ENCODE measurements at regions not wholly inside any gene's neighbourhood (a gene's known extent, or its start where the extent isn't known, plus 50 kb on each side); places are given as distances from the start of the nearest gene placed in this dataset.

- DNase-seq (ENCODE audit: low read depth): no peak
- TF ChIP-seq, protein P1, sequence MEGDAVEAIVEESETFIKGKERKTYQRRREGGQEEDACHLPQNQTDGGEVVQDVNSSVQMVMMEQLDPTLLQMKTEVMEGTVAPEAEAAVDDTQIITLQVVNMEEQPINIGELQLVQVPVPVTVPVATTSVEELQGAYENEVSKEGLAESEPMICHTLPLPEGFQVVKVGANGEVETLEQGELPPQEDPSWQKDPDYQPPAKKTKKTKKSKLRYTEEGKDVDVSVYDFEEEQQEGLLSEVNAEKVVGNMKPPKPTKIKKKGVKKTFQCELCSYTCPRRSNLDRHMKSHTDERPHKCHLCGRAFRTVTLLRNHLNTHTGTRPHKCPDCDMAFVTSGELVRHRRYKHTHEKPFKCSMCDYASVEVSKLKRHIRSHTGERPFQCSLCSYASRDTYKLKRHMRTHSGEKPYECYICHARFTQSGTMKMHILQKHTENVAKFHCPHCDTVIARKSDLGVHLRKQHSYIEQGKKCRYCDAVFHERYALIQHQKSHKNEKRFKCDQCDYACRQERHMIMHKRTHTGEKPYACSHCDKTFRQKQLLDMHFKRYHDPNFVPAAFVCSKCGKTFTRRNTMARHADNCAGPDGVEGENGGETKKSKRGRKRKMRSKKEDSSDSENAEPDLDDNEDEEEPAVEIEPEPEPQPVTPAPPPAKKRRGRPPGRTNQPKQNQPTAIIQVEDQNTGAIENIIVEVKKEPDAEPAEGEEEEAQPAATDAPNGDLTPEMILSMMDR (IDR thresholded peaks at IDR 0.05; ENCODE audit: insufficient read depth, low read depth, low read length): no peak
- no peak overlapping the region for H3K4me3 ChIP-seq (ENCODE audit: low read depth, low read length)
Measured at GRCh38 chr18:34548120-34548972, 161.8 kb upstream of the DTNA start.

- H3K4me3 ChIP-seq (ENCODE audit: low read depth, low read length): no peak overlapping the region
- DNase-seq (ENCODE audit: low read depth): no peak
- TF ChIP-seq, protein P1 (IDR thresholded peaks at IDR 0.05; ENCODE audit: insufficient read depth, low read depth, low read length): no peak
Measured at GRCh38 chr18:34548973-34549294, 161.2 kb upstream of the DTNA start.

DNA sequence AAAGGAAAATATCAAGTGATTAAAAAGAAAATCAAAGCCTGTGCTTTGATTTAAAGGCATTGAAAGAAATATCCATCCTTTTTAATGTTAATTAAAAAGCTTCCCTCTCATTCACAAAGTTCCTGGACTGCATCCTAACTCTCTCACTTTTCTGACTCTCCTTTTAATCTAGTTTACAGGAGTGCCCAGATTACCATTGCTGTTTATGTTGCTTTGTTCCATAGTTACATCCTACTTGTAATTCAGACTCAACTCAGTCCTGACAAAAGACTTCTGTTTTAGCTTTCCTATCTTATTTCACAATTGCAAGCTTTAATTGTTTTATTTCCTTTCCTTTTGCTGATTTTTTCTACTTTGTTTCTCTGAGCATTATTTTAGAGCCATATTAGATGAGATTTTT is 160.7 kb upstream of the DTNA start:
- no peak overlapping the region for H3K4me3 ChIP-seq (ENCODE audit: low read depth, low read length)
- no peak for DNase-seq (ENCODE audit: low read depth)
- TF ChIP-seq, protein P1 (IDR thresholded peaks at IDR 0.05; ENCODE audit: insufficient read depth, low read depth, low read length): no peak

DNA sequence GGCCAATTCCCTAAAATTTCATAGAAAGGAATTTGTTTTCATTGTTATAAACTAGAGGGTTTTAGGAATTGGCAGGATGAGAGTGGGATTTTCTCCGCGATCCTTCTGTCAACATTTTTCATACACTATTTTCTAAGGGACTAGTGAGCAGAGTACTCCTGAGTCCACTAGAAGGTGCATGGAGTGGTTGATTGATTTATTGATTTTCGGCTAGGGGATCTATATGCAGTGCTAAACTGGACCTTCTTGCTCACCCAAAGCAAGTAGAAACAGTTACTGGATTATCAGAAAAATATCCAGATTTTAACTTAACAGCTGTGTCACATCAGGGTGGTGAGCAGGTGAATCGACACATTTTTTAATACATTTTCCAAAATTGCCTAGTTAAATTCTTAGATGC is 159.9 kb upstream of the DTNA start:
- TF ChIP-seq, protein P1 (IDR thresholded peaks at IDR 0.05; ENCODE audit: insufficient read depth, low read depth, low read length): no peak
- H3K4me3 ChIP-seq (ENCODE audit: low read depth, low read length): no peak overlapping the region
- DNase-seq (ENCODE audit: low read depth): no peak

- H3K4me3 ChIP-seq (ENCODE audit: low read depth, low read length): no peak overlapping the region
- TF ChIP-seq, protein P1 (IDR thresholded peaks at IDR 0.05; ENCODE audit: insufficient read depth, low read depth, low read length): no peak
- no peak for DNase-seq (ENCODE audit: low read depth)
Measured at GRCh38 chr18:34550902-34551301, 159.2 kb upstream of the DTNA start.

DNA sequence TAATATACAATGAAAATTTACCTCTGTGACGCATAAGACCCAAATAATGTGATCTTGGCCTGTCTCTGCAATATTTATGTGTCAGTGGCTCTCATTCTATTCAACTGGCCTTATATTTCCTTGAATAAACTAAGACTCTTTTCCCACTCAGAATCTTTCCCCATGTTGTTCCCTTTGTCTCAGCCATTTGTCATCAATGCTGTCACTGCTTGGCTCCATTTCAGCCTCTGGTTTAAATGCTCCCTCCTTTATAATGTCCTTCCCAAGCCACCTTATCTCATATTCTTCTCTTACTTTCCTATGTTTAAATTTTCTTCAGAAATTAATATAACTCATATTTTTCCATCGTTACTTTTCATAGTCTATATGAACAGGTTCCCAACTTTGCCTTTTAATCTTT is 158.3 kb upstream of the DTNA start:
- TF ChIP-seq, protein P1 (IDR thresholded peaks at IDR 0.05; ENCODE audit: insufficient read depth, low read depth, low read length): no peak
- H3K4me3 ChIP-seq (ENCODE audit: low read depth, low read length): no peak overlapping the region
- no peak for DNase-seq (ENCODE audit: low read depth)
